ENCODE measurements at regions not wholly inside any gene's neighbourhood (a gene's known extent, or its start where the extent isn't known, plus 50 kb on each side); places are given as distances from the start of the nearest gene placed in this dataset.

GRCh38 chr14:98614741-98615140 is 657.3 kb downstream of the BCL11B start:
- DNase-seq, result no peak

- no peak for DNase-seq
These were observed 649.6 kb downstream of the BCL11B start for GRCh38 chr14:98622208-98623051.

GRCh38 chr14:98623788-98624415 is 648.1 kb downstream of the BCL11B start:
- no peak for DNase-seq

GRCh38 chr14:98633380-98633779 is 638.6 kb downstream of the BCL11B start:
- no peak for DNase-seq

GRCh38 chr14:98634043-98634820 is 637.8 kb downstream of the BCL11B start:
- DNase-seq, result no peak

- DNase-seq, result no peak
These were observed 633.6 kb downstream of the BCL11B start for GRCh38 chr14:98638366-98638765.

- no peak for DNase-seq
These were observed 624.2 kb downstream of the BCL11B start for GRCh38 chr14:98647754-98648153.

- DNase-seq, result no peak
These were observed 621.0 kb downstream of the BCL11B start for GRCh38 chr14:98651037-98651436.

- no peak for DNase-seq
These were observed 607.0 kb downstream of the BCL11B start for GRCh38 chr14:98665007-98665406.

GRCh38 chr14:98666545-98666944 is 605.5 kb downstream of the BCL11B start:
- DNase-seq, result no peak

GRCh38 chr14:98682033-98682432 is 590.0 kb downstream of the BCL11B start:
- no peak for DNase-seq

GRCh38 chr14:98682726-98683125 is 589.3 kb downstream of the BCL11B start:
- DNase-seq, result no peak

GRCh38 chr14:98684468-98684867 is 587.5 kb downstream of the BCL11B start:
- DNase-seq, result no peak

- DNase-seq, result no peak
These were observed 586.3 kb downstream of the BCL11B start for GRCh38 chr14:98685725-98686124.

GRCh38 chr14:98688446-98688845 is 583.6 kb downstream of the BCL11B start:
- no peak for DNase-seq

GRCh38 chr14:98689951-98690350 is 582.0 kb downstream of the BCL11B start:
- DNase-seq, result no peak

- DNase-seq, result no peak
These were observed 579.2 kb downstream of the BCL11B start for GRCh38 chr14:98692832-98693231.

GRCh38 chr14:98694541-98694940 is 577.5 kb downstream of the BCL11B start:
- DNase-seq, result no peak

- no peak for DNase-seq
These were observed 576.2 kb downstream of the BCL11B start for GRCh38 chr14:98695809-98696208.

- no peak for DNase-seq
These were observed 573.7 kb downstream of the BCL11B start for GRCh38 chr14:98698341-98698740.

- no peak for DNase-seq
These were observed 571.2 kb downstream of the BCL11B start for GRCh38 chr14:98700748-98701147.

- no peak for DNase-seq
These were observed 570.6 kb downstream of the BCL11B start for GRCh38 chr14:98701377-98701776.

- DNase-seq, result no peak
These were observed 567.6 kb downstream of the BCL11B start for GRCh38 chr14:98704441-98704840.

GRCh38 chr14:98705871-98706300 is 566.1 kb downstream of the BCL11B start:
- no peak for DNase-seq
